HG02870 (cell line): ENCODE measurements at regions not wholly inside any gene's neighbourhood (a gene's known extent, or its start where the extent isn't known, plus 50 kb on each side); places are given as distances from the start of the nearest gene placed in this dataset.

ENCODE experiments used
- ATAC-seq: cut with Tn5 transposase; IDR thresholded peaks from one replicate; pipeline ENCODE4 v1.9.1; 2021; ENCODE audit warnings: mild to moderate bottlenecking, moderate library complexity; ENCODE audit not compliant: unreplicated experiment

DNA sequence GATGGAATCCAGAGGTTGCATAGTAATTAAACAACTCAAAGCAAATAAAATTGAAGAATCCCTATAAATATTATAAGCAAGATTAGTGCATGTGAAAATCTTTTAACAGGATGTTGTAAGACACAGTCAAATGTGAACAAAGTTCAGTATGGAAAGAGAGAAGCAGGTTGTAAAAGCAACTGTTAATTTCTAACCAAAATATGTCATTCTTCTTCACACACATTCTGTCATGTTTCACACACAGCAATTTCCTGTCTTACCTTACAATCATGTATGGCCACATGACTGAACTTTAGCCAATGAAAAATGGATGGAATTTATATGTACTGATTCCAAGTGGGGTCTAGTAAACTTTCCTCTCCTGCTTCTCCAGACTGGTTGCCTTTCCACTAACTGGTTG is 527.7 kb upstream of the TMPRSS15 start:
- ATAC-seq = no peak

DNA sequence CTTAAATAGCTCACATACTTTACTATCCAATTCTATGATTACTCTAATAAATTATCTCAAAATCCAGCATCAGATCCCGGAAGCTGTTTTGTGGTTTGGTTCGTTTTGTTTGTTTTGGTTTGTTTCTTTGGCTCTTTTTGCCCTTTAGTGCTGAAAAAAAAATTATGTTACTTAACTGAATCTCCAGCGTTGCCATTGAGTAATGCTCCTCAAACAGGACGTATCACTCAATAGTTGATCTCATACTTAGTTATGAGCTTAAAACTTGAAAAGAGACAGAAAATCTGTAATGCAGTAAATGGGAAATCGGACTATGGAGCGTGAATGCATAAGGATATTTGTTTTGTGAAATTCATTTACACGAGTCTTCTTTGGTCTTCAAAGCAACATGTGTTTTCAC is 533.8 kb upstream of the TMPRSS15 start:
- ATAC-seq = no peak

DNA sequence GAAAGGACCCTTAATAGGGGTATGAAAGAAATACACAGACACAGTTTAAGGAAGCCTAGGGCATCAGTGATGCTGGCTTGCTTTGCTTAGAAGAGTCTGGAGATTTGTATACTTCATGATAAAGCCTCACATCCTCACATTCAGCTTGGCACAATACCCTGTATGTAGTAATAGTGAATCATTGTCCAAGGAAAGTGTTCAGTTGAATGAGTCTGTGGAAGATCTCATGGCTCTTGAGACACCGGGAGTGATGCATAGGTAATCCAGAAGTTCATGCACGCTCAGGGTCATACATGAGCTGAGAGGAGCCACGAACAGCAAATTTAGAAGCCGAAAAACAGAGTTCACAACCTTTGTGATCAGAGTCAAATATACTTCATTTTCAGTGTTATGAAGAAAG is 537.2 kb upstream of the TMPRSS15 start:
- ATAC-seq = no peak

DNA sequence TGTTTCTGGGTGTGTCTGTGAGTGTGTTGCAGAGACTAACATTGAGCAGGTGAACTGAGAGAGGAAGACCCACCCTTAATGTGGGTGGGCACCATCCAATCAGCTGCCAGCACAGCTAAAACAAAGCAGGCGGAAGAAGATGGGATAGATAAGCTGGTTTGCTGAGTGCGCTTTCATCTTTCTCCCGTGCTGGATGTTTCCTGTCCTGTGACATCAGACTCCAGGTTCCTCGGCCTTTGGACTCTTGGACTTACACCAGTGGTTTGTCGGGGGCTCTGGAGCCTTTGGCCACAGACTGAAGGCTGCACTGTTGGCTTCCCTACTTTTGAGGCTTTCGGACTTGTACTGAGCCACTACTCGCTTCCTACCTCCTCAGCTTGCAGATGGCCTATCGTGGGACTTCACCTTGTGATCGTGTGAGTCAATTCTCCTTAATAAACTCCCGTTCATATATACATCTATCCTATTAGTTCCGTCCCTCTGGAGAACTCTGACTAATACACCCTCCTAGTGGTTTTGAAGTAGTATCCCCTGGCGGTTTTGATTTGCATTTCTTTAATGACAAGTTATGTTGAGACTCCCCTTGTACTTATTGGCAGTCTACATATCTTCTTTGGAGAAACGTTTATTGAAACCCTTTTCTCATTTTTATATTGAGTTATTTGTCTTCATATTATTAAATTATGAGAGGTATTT is 546.6 kb upstream of the TMPRSS15 start:
- ATAC-seq = no peak

DNA sequence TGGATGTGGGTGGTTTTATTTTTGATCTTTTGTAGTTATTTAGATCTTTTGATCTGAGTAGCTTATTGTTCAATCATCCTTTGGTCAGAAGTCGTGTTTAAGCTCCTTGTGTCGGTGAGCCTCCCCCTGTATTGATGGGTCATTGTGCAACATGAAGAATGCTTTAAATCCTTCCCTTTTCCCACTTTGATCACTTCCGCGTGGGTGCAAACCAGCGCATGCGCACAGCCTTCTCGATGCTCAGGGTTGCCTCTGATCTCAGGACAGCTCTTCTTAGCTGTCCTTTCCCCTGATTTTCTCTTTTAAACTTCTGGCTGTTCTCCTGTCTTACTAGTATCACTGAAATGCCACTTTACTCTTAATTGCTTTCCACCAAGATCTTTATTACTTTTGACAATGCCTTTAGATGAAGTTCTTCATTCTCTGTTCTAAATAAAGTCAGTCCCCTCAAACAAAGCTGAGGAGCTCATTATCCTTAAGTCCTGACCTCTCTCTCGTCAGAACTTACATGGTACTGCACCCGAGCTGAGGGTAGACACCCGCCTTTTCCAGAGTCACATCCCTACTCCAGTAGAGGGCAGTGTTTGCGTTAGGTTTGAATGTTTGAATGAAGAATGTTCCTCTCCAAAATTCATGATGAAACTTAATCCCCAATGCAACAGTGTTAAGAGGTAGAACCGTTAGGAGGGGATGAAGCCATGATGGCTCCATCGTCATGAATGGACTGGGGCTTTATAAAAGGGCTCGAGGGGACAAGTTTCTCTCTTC is 547.9 kb upstream of the TMPRSS15 start:
- no peak for ATAC-seq

DNA sequence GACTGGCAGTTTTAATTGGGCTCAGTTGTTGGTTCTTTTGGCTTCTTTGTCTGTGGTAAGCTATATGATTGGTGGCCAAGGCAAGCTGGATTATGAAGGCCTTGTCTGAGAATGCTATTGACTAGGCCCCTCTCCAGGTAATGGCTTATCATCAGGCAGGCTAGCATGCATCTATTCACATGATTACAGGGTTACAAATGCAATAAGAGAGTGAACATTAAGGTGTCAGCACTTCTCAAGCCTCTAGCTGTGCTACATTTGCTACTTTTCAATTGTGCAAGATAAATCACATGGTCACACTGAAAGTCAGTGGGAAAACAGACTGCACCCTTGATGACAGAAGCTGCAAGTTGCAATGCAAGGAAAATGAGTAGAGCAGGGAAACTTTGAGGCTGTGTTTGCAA is 550.9 kb upstream of the TMPRSS15 start:
- no peak for ATAC-seq

DNA sequence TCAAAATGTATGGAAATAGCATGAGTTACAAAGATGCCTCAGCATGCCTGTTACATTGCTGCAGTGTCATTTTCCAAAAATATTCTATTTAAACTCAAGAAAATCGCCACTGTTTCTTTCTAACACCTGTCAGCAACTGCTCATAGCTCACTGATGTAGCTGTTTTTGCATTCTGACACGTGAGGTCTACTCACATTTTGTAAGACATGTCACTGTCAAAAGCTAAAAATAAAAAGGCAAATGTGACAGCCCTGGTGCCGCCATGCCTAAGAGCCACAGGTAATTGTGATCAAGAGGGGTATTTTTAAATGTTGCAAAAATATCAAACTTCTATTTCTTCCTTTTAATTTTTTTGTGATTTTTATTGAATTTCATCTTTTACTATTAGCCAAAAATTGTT is 556.2 kb upstream of the TMPRSS15 start:
- no peak for ATAC-seq

DNA sequence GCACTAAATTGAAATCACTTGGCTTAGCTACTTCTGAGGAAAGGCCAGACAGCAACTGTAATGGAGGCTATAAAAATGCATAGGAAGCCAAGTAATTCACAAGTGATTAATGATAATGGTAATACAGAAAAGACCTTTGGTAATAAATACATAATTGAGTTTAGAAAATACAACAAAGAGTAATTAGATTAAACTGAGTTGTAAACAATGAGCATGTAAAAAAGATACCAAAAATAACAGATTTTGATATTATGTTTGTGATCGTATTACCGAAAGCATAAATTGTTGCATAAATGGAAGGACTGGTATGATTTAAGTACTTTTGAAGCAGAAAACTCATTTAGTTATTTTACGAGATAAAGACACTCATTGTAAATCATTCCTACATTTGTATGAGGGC is 556.7 kb upstream of the TMPRSS15 start:
- no peak for ATAC-seq

DNA sequence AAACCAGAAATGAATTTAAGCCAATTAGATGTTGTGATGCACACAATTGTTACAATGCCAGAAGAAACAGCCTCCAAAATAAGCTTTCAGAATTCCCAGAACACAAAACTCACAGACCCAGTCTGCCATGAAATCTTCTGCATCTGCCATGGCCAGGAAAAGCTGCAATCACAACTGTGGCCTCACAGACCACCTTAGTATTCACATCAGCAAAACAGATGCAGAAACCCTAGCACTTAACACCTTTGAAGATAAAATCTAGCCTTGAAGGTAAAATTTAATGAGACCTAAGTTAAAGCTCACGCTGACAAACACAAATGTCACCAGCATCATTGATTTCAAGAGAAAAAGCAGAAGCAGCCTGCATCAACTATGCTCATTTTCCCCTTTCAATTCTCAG is 566.8 kb upstream of the TMPRSS15 start:
- no peak for ATAC-seq

DNA sequence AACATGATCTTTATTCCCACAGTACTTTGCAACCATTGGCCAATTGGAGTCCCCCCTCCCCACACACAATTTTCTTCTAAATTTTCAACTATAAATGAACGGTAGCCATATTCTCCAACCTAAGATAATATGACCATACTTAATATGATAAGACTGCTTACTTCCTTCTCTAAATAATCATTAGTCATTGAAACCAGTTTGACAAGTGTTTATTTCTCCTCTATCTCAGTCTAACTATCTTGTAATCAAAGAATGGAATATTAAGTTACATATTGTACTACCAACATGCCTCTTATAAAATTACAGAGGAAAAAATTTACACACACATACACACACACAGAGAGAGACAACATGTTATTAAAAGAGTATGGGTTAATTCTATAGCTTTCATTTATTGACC is 567.4 kb upstream of the TMPRSS15 start:
- no peak for ATAC-seq

DNA sequence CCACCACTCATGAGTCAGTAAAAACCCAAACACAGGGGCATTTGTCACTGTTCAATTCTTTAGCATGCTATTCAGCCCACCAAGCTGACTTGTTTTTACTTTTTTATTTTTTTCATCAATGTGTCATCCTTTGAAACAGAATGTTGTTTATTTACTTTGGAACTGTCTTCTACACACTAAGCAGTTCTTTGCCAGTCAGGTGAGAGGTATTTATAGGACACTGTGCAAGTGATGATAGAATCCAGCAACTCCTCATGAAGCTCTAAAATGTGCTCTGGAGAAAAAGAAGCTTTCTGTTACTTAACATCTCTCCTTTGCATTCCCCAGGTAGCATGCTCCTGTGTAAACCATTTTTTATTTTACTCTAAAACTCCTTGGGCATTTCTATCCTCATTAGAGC is 582.0 kb upstream of the TMPRSS15 start:
- no peak for ATAC-seq

DNA sequence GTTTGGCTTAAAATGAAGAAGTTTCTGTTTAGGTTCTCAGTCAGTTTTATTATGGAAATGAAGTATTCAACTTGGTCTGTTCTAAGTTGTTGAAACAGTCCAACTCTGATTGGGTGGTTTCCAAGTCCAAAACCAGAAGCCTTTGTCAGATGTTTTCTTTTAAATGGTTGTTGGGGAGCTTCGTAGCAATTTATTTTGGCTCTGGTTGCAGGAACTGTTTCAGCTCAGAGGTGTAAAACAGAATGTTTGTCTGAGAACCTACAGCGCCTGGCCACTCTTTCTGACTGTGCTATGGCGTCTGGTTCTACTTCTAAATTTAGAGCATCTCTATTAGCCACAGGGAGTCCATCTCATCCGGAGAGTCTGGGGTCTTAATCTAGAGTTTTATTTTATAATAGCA is 582.6 kb upstream of the TMPRSS15 start:
- no peak for ATAC-seq

DNA sequence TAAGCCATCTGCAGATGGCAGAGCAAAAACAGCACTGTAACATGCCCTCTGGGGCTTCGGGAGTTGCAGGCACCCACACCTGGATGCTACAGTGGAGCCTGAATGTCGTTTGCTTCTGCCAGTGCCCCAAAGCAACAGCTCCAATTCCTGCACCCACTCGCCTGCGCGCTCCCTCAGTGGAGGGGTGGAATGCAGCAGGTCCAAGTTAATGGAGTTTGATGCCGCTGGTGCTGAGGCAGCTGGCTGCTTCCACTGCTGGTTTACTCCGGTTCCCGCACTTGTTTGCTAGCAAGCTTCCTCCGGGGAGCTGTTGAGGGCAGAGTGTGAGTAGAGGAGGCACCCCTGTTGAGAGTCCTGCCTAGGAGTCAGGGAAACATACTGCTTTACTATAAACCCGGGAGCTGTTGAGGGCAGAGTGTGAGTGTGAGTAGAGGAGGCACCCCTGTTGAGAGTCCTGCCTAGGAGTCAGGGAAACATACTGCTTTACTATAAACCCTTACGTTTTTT is 584.0 kb upstream of the TMPRSS15 start:
- no peak for ATAC-seq

DNA sequence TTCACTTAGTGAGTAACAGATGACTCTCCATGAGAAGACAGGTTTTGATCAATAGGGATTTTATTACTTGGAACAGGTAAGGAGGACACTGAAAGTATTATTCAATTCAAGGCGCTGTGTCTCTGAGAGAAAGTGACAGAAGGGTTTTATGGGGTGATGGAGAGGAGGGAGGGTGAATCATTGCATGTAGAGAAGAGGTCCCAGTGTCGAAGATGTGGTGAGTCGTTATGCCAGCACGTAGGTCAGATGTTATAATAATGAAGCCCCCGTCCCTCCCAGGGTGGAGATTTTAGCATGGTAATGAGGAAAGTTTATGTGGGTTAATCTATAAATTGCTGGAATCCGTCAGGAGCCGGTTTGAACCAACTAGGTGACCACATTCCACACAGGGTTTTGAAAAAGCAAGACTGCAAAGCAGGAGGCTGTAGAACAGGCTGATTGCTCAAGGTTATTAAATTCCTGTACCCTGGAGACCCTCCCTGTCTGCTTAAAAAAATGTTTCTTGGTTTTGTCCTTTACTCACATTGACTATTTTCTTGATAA is 586.4 kb upstream of the TMPRSS15 start:
- ATAC-seq = no peak

DNA sequence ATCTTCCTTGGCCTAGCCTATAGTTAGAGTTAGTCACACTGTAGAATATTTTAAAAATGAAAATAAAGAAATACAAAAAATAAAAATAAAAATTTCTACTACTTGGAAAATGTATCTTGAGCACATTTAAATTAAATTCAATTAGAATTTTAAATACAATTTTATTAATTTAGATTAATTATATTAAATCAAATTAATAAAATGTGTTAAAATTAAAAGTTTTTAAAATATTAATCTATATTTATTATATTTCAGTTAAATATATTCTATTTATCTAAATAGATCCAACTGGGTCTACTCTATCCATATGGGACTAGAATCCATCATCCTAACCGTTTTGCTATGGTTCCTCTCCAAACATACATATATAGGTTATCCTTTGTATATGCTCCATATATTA is 588.3 kb upstream of the TMPRSS15 start:
- ATAC-seq = no peak

DNA sequence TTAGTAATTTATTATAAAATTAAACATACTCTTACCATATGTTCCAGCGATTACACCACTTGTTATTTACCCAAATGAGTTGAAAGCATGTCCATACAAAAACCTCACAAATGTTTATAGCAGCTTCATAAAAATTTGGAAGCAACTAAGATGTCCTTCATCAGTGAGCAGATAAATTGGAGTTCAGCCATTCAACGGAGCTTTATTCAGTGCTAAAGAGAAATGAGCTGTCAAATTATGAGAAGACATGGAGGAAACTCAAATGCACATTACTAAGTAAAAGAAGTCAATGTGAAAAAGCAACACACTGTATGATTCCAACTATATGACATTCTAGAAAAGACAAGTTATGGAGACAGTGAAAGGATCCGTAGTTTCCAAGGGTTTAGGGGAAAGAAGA is 606.7 kb upstream of the TMPRSS15 start:
- no peak for ATAC-seq

DNA sequence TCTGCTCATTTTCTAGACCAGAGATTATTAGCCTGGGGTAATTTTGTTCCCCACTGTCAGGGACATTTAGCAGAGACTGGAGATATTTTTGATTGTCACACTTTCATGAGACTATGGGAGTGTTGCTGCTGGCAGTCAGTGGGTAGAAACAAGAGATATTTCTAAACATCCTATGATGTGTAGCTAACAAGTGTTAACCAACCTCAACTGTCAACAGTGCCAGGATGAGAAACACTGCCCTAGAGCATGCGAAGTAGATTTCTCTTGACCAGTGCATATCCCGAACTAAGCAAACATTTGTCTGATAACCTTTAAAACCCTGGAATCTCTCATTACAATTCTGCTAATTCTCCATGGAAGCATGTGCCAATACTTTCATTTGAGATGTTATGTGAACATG is 607.4 kb upstream of the TMPRSS15 start:
- ATAC-seq = no peak

DNA sequence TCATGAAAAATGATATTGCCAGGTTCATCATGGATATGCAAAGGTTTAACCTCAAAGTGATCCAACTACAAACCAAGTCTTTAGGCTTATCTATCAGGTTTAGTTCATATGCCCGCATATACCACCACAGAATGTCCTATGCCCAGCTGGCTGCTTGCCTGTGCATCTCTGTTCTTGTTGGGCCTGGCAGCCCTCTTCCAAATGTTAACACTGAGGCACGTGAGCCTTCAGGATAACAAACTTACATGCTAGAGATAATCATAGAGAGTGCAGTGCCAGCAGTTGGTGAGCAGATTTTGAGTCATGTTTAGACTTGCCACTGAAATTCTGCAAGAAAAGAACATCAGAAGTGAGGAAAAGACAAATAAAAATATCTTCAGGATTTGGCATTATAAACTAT is 607.9 kb upstream of the TMPRSS15 start:
- no peak for ATAC-seq

DNA sequence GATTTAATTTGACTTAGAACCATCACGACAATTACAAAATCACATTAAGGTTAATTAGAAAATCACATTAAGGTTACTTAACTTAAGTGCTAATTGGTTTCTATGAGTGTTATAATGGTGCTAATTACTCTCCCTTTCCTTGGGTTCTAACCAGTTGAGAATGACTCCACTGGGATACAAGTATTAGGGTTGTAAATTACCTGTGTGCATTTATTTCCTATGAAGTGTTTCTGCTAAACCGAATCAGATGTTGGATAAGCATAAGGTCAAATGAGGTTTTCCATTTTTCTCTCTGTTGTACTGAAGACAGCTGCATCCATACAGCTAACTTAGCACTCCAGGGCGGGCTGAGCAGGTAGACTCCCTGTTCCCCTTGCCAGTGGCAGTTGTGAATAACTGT is 610.3 kb upstream of the TMPRSS15 start:
- ATAC-seq = no peak

DNA sequence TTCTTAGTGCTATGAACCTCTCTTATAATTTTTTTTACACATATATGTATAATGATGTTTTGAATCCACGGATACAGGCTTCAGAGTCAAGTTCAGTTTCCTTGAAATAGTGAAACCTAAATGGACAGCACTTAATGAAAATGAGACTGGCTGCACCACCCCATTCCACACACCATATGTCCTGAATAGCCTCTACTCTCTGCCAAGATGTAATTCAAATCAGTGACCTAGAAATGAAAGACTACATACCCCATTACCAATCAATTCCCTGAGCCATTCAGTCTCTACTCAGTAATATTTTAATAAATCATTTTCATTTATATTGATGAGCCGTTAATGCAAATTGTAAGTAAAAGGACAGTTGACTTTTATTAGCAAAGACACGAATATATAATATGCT is 614.9 kb upstream of the TMPRSS15 start:
- no peak for ATAC-seq

DNA sequence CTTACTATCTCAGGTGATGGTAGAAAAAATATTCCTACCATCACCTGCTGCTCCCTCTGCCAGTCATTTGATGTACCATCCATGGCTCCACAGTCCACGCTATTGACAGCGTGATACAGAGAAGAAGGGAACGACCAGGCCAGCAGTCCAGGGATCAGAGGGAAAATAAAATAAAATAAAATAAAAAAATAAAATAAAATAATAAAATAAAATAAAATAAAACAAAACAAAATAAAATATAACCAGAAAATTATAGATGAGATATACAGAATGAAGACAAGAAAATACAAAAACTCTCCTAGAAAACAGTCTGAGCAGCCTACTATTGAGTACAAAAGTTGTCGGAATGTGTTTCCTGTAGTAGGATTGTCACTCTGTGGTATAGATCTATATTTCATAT is 619.4 kb upstream of the TMPRSS15 start:
- no peak for ATAC-seq

DNA sequence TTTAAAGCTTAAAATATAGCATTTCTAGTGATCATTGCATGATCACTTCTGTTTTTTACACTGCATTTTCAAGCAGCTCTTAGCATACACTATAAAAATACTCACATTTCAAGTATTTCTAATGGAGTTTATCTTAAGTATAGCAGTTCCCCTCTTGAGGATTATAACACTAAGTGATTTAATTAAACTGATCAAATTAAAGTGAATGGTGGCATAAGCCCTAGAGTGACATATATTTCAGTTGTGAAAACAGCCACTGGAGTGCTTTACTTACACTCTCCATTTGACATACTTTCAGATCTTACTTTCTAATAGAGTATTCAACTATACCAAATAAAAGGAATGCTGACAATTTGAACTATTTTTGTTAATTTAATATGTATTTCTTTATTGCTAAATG is 623.3 kb upstream of the TMPRSS15 start:
- no peak for ATAC-seq
